PC-9 (cell line): ENCODE measurements at regions not wholly inside any gene's neighbourhood (a gene's known extent, or its start where the extent isn't known, plus 50 kb on each side); places are given as distances from the start of the nearest gene placed in this dataset.

Source experiments
- BruUV-seq: library from RNA; stranded (reverse); fragments of 400-500 nt; replicated peaks from 2 replicates; lab custom pipeline; 2021; lab: Mats Ljungman, UMichigan
- CTCF ChIA-PET: fragments of 300-600 bp; sonication (Branson Sonifier 250); formaldehyde crosslinking; loops from one replicate; lab custom pipeline; 2022; ENCODE audit warnings: antibody characterized with exemption; lab: Charles Lee
- POLR2A ChIA-PET: fragments of 300-600 bp; sonication (Branson Sonifier 250); formaldehyde crosslinking; loops from one replicate; lab custom pipeline; 2022; ENCODE audit warnings: antibody characterized with exemption; ENCODE audit not compliant: unreplicated experiment; lab: Charles Lee
- DNase-seq, 2 experiments: peaks; one replicate each; pipeline versions ENCODE4 v3.0.0 to v3.0.0-alpha.2; 2015 to 2022; ENCODE audit warnings: mixed read lengths in 1 of 2
- H2AFZ ChIP-seq: fragments of 200-600 bp; sonication (generic); 2 replicates; pipeline ENCODE4 v1.8.1; 2017; ENCODE audit warnings: antibody characterized with exemption
- H3F3A ChIP-seq: fragments of 200-600 bp; sonication (generic); 2 replicates; pipeline ENCODE4 v1.8.1; 2017; ENCODE audit warnings: antibody characterized with exemption, mild to moderate bottlenecking, low read depth; ENCODE audit not compliant: insufficient read depth
- H3K27ac ChIP-seq: fragments of 200-600 bp; sonication (generic); 2 replicates; pipeline ENCODE4 v1.6.1; 2016; ENCODE audit warnings: mixed run types
- H3K27me3 ChIP-seq: fragments of 200-600 bp; sonication (generic); 2 replicates; pipeline ENCODE4 v1.6.1; 2016; ENCODE audit warnings: low read depth, mixed run types; ENCODE audit not compliant: insufficient read depth
- H3K36me3 ChIP-seq: fragments of 200-600 bp; sonication (generic); 2 replicates; pipeline ENCODE4 v1.6.1; 2016; ENCODE audit warnings: low read depth, mixed run types
- H3K4me1 ChIP-seq: fragments of 200-600 bp; sonication (generic); replicated peaks from 2 replicates; pipeline ENCODE4 v1.6.1; 2016; ENCODE audit warnings: mixed run types; ENCODE audit not compliant: insufficient read depth
- H3K4me2 ChIP-seq: fragments of 200-600 bp; sonication (generic); 2 replicates; pipeline ENCODE4 v1.6.1; 2017; ENCODE audit warnings: mixed run types
- H3K4me3 ChIP-seq: fragments of 200-600 bp; sonication (generic); 2 replicates; pipeline ENCODE4 v1.6.1; 2016; ENCODE audit warnings: mixed run types
- H3K79me2 ChIP-seq: fragments of 200-600 bp; sonication (generic); 2 replicates; pipeline ENCODE4 v1.6.1; 2017; ENCODE audit warnings: low read depth, mixed run types
- H3K9me2 ChIP-seq: fragments of 200-600 bp; sonication (generic); 2 replicates; pipeline ENCODE4 v1.8.1; 2017; ENCODE audit warnings: mild to moderate bottlenecking; ENCODE audit not compliant: insufficient read depth
- H3K9me3 ChIP-seq: fragments of 200-600 bp; sonication (generic); 2 replicates; pipeline ENCODE4 v1.8.1; 2016; ENCODE audit warnings: low read depth; ENCODE audit not compliant: insufficient read depth
- H4K20me1 ChIP-seq: fragments of 200-600 bp; sonication (generic); 2 replicates; pipeline ENCODE4 v1.8.1; 2017; ENCODE audit not compliant: insufficient read depth
- CTCF ChIP-seq: fragments of 200-600 bp; sonication (generic); conservative IDR thresholded peaks from 2 replicates; pipeline ENCODE4 v1.6.1; 2017; ENCODE audit warnings: mixed run types, antibody characterized with exemption, mild to moderate bottlenecking, moderate library complexity
- EZH2 ChIP-seq: fragments of 200-600 bp; sonication (generic); IDR thresholded peaks from 2 replicates; pipeline ENCODE4 v1.8.0; 2017; ENCODE audit warnings: antibody characterized with exemption, low read depth
- intact Hi-C: fragments of 100-400 bp; cut with micrococcal nuclease; formaldehyde crosslinking; loops from one replicate; pipeline ENCODE4 v1.10.0; 2022; ENCODE audit not compliant: unreplicated experiment

- Histone ChIP-seq H2AFZ (no peak overlapping the region), H3F3A (no peaks in the 10 kb centered on the region), H3K9me3 (no peaks in the 10 kb centered on the region), H3K9me2 (no peaks in the 10 kb centered on the region), H3K27me3 (no peaks in the 10 kb centered on the region), H3K4me2 (no peak overlapping the region), H3K4me3 (no peak overlapping the region), H3K79me2 (no peaks in the 10 kb centered on the region), H3K4me1 (peaks cover 12% of the 10 kb centered on the region), H3K27ac (no peak overlapping the region), H4K20me1 (no peaks in the 10 kb centered on the region), H3K36me3 (no peaks in the 10 kb centered on the region)
- CTCF ChIA-PET: no interaction called here
- no peak for TF ChIP-seq CTCF
- no peak for TF ChIP-seq EZH2
- BruUV-seq: no TSS peak
- DNase-seq: no peak
- POLR2A ChIA-PET: no interaction called here
- intact Hi-C loops: no loop called here
Observed at GRCh38 chr3:64360280-64360679, 135.0 kb upstream of the PRICKLE2 start.

- no peak overlapping the region for H3K4me3 ChIP-seq
- no peak overlapping the region for H3K27ac ChIP-seq
- no peaks in the 10 kb centered on the region for H4K20me1 ChIP-seq
- no peak overlapping the region for H2AFZ ChIP-seq
- no peaks in the 10 kb centered on the region for H3K9me2 ChIP-seq
- BruUV-seq: no TSS peak
- intact Hi-C loops: no loop called here
- H3K4me2 ChIP-seq: no peak overlapping the region
- TF ChIP-seq CTCF (no peak), EZH2 (no peak)
- H3K9me3 ChIP-seq: no peaks in the 10 kb centered on the region
- peaks cover 13% of the 10 kb centered on the region for H3K4me1 ChIP-seq
- H3K27me3 ChIP-seq: no peaks in the 10 kb centered on the region
- DNase-seq: no peak
- H3F3A ChIP-seq: no peaks in the 10 kb centered on the region
- H3K36me3 ChIP-seq: no peaks in the 10 kb centered on the region
- CTCF ChIA-PET: no interaction called here
- POLR2A ChIA-PET: interaction anchor here (0.6 kb wide), 1 partner anchor 79 kb away, joined by 3 read pairs; no protein-coding TSS in a partner anchor
- no peaks in the 10 kb centered on the region for H3K79me2 ChIP-seq
Observed at GRCh38 chr3:64359735-64360134, 134.5 kb upstream of the PRICKLE2 start.

GRCh38 chr3:64358853-64359252 lies 133.6 kb upstream of the PRICKLE2 start:
- Histone ChIP-seq H3K36me3 (no peaks in the 10 kb centered on the region), H4K20me1 (no peaks in the 10 kb centered on the region), H3K27ac (no peak overlapping the region), H2AFZ (no peak overlapping the region), H3K9me2 (no peaks in the 10 kb centered on the region), H3K9me3 (no peaks in the 10 kb centered on the region), H3K4me2 (no peak overlapping the region), H3F3A (no peaks in the 10 kb centered on the region), H3K27me3 (no peaks in the 10 kb centered on the region), H3K4me3 (no peak overlapping the region), H3K4me1 (peaks cover 16% of the 10 kb centered on the region), H3K79me2 (no peaks in the 10 kb centered on the region)
- ChIA-PET POLR2A (interaction anchor here (0.6 kb wide), 1 partner anchor 79 kb away, joined by 3 read pairs; no protein-coding TSS in a partner anchor), CTCF (no interaction called here)
- intact Hi-C loops: no loop called here
- no peak for DNase-seq
- BruUV-seq: no TSS peak
- TF ChIP-seq CTCF: no peak
- no peak for TF ChIP-seq EZH2
